ENCODE measurements at regions not wholly inside any gene's neighbourhood (a gene's known extent, or its start where the extent isn't known, plus 50 kb on each side); places are given as distances from the start of the nearest gene placed in this dataset.

GRCh38 chr6:12369355-12369754 is 79.2 kb downstream of the EDN1 start:
- POLR2A ChIA-PET: interaction anchor here (0.6 kb wide), 1 partner anchor 124 kb away, joined by 13 read pairs; no protein-coding TSS in a partner anchor

GRCh38 chr6:12369781-12370262 is 79.7 kb downstream of the EDN1 start:
- no peaks in the 10 kb centered on the region for H3K27me3 ChIP-seq (replicated peaks; ENCODE audit: control insufficient read depth, insufficient read depth, low read length)
- intact Hi-C loops (cut with micrococcal nuclease; ENCODE audit: unreplicated experiment): loop anchor here (2.0 to 10.0 kb wide), 3 partner anchors 75 to 235 kb away; no protein-coding TSS in a partner anchor
- ChIA-PET CTCF (interaction anchor here (0.7 kb wide), 1 partner anchor 78 kb away, joined by 3 read pairs; no protein-coding TSS in a partner anchor), POLR2A (interaction anchor here (0.6 kb wide), 2 partner anchors 123 to 437 kb away, joined by 4 to 13 read pairs; no protein-coding TSS in a partner anchor)
- Mint-ChIP-seq H3K4me3 (ENCODE audit: unreplicated experiment) (no peak overlapping the region), H3K9me3 (ENCODE audit: unreplicated experiment) (peaks cover 23% of the 10 kb centered on the region), H3K36me3 (ENCODE audit: insufficient read depth, unreplicated experiment) (peaks cover 7% of the 10 kb centered on the region), H3K27me3 (ENCODE audit: insufficient read depth, unreplicated experiment) (no peaks in the 10 kb centered on the region), H3K4me1 (ENCODE audit: low read depth, unreplicated experiment) (peaks cover 52% of the 10 kb centered on the region), H3K27ac (ENCODE audit: unreplicated experiment) (peak overlapping the region; percentile 16)
- no TSS peak for BruUV-seq (replicated peaks)
- peak in 1 of 2 experiments; percentile 48 for DNase-seq
- H3K4me1 ChIP-seq: peaks cover 71% of the 10 kb centered on the region
- H3K36me3 ChIP-seq (ENCODE audit: control insufficient read depth, insufficient read depth, low read length): no peaks in the 10 kb centered on the region
- H3K9me3 ChIP-seq: no peaks in the 10 kb centered on the region
- TF ChIP-seq CTCF (IDR thresholded peaks at IDR 0.05; ENCODE audit: insufficient read depth in 1 of 2, low read depth in 1 of 2, low read length in 1 of 2, severe bottlenecking in 1 of 2, unreplicated experiment in 1 of 2): no peak
- no peak overlapping the region for H3K4me3 ChIP-seq (ENCODE audit: low read depth, low read length)

More at GRCh38 chr6:12369355-12369754, 79.2 kb downstream of the EDN1 start:
- Mint-ChIP-seq H3K27me3 (ENCODE audit: insufficient read depth, unreplicated experiment) (no peaks in the 10 kb centered on the region), H3K27ac (ENCODE audit: unreplicated experiment) (no peak overlapping the region), H3K36me3 (ENCODE audit: insufficient read depth, unreplicated experiment) (peaks cover 7% of the 10 kb centered on the region), H3K9me3 (ENCODE audit: unreplicated experiment) (peaks cover 23% of the 10 kb centered on the region), H3K4me3 (ENCODE audit: unreplicated experiment) (no peak overlapping the region), H3K4me1 (ENCODE audit: low read depth, unreplicated experiment) (peaks cover 55% of the 10 kb centered on the region)
- no peak for DNase-seq
- no peak for TF ChIP-seq CTCF (IDR thresholded peaks at IDR 0.05; ENCODE audit: insufficient read depth in 1 of 2, low read depth in 1 of 2, low read length in 1 of 2, severe bottlenecking in 1 of 2, unreplicated experiment in 1 of 2)
- Histone ChIP-seq H3K4me3 (ENCODE audit: low read depth, low read length) (no peak overlapping the region), H3K4me1 (peaks cover 76% of the 10 kb centered on the region), H3K9me3 (no peaks in the 10 kb centered on the region), H3K36me3 (ENCODE audit: control insufficient read depth, insufficient read depth, low read length) (no peaks in the 10 kb centered on the region), H3K27me3 (replicated peaks; ENCODE audit: control insufficient read depth, insufficient read depth, low read length) (no peaks in the 10 kb centered on the region)
- CTCF ChIA-PET: no interaction called here
- intact Hi-C loops (cut with micrococcal nuclease; ENCODE audit: unreplicated experiment): loop anchor here (10.0 kb wide), 2 partner anchors 75 to 235 kb away; no protein-coding TSS in a partner anchor
- BruUV-seq (replicated peaks): no TSS peak

GRCh38 chr6:12371151-12371550 is 81.0 kb downstream of the EDN1 start:
- BruUV-seq (replicated peaks): TSS peak; percentile 86
- intact Hi-C loops (cut with micrococcal nuclease; ENCODE audit: unreplicated experiment): loop anchor here (2.0 kb wide), 1 partner anchor 78 kb away; no protein-coding TSS in a partner anchor
- Mint-ChIP-seq H3K4me1 (ENCODE audit: low read depth, unreplicated experiment) (peaks cover 43% of the 10 kb centered on the region), H3K36me3 (ENCODE audit: insufficient read depth, unreplicated experiment) (no peaks in the 10 kb centered on the region), H3K27ac (ENCODE audit: unreplicated experiment) (peak overlapping the region; percentile 52), H3K9me3 (ENCODE audit: unreplicated experiment) (peaks cover 29% of the 10 kb centered on the region), H3K27me3 (ENCODE audit: insufficient read depth, unreplicated experiment) (no peaks in the 10 kb centered on the region), H3K4me3 (ENCODE audit: unreplicated experiment) (peak overlapping the region; percentile 44)
- Histone ChIP-seq H3K27me3 (replicated peaks; ENCODE audit: control insufficient read depth, insufficient read depth, low read length) (no peaks in the 10 kb centered on the region), H3K36me3 (ENCODE audit: control insufficient read depth, insufficient read depth, low read length) (no peaks in the 10 kb centered on the region), H3K4me3 (ENCODE audit: low read depth, low read length) (no peak overlapping the region), H3K4me1 (peaks cover 60% of the 10 kb centered on the region), H3K9me3 (no peaks in the 10 kb centered on the region)
- ChIA-PET POLR2A (interaction anchor here (0.6 to 1.2 kb wide), 2 partner anchors 16 to 47 kb away, joined by 3 to 4 read pairs; no protein-coding TSS in a partner anchor), CTCF (interaction anchor here (0.7 to 2.2 kb wide), 4 partner anchors 39 to 84 kb away, joined by 3 to 5 read pairs (median 4); no protein-coding TSS in a partner anchor)
- TF ChIP-seq CTCF (IDR thresholded peaks at IDR 0.05; ENCODE audit: insufficient read depth in 1 of 2, low read depth in 1 of 2, low read length in 1 of 2, severe bottlenecking in 1 of 2, unreplicated experiment in 1 of 2): no peak
- DNase-seq: no peak
